ENCODE measurements at regions not wholly inside any gene's neighbourhood (a gene's known extent, or its start where the extent isn't known, plus 50 kb on each side); places are given as distances from the start of the nearest gene placed in this dataset.
"Not testable (repeated sequence)": the region's sequence is repeated elsewhere in the genome, so short reads cannot be mapped to it uniquely, and the experiment has no call there.

DNA sequence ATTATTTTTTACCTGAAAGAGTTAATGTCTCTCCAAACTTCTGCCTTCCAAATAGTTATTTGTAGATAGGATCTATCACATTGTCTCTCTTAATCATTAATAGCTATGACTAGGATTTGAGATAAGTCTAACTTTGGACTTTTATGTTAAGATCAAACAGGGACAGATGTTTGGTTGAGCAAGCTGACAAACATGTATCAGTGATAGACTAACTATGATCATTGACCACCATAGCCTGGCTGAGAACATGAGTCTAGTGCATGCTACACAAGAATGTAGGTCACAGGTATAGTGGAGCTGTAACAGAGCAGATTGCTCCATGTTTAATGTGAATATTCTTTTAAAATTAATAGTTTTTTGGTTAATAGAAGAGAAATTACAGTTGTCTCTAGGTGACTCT lies 52.0 kb downstream of the SYT15B start:
- CTCF ChIA-PET; DNase-seq (ENCODE audit: extremely low spot score); POLR2A ChIA-PET: not testable (repeated sequence)

DNA sequence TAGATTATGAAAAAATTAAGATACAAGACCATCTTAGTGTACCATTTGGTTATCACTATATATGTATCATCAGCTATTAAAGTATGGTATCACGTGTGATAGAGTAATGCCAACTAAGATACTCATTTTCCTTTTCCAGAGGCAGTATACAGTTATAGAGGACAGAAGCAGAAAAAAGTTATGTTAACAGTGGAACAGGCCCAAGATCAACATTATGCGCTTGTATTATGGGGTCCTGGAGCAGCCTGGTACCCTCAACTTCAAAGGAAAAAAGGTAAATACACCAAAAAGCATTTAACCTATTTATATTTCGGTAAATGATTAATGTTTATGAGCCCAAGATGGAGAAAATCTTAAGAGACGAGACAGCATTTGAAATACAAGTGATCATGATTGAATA lies 52.9 kb downstream of the SYT15B start:
- DNase-seq (ENCODE audit: extremely low spot score); POLR2A ChIA-PET; CTCF ChIA-PET: not testable (repeated sequence)

DNA sequence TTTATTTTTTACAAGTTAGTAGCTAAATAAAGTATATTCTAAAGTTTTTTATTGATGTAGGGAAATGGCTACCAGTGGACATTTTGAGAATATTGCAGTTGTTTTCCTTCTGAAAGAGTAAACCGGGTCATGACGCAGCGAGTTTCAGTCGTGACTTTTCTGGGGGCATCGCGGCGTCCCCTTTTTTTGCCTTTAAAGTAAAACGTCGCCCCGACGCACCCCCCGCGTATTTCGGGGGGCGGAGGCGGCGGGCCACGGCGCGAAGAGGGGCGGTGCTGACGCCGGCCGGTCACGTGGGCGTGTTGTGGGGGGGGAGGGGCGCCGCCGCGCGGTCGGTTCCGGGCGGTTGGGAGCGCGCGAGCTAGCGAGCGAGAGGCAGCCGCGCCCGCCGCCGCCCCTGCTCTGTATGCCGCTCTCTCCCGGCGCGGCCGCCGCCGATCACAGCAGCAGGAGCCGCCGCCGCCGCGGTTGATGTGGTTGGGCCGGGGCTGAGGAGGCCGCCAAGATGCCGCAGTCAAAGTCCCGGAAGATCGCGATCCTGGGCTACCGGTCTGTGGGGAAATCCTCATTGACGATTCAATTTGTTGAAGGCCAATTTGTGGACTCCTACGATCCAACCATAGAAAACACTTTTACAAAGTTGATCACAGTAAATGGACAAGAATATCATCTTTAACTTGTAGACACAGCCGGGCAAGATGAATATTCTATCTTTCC lies 57.5 kb downstream of the SYT15B start:
- POLR2A ChIA-PET; DNase-seq (ENCODE audit: extremely low spot score); CTCF ChIA-PET: not testable (repeated sequence)
- TF ChIP-seq L3MBTL2 (conservative IDR thresholded peaks at IDR 0.05) = peak; percentile 81

DNA sequence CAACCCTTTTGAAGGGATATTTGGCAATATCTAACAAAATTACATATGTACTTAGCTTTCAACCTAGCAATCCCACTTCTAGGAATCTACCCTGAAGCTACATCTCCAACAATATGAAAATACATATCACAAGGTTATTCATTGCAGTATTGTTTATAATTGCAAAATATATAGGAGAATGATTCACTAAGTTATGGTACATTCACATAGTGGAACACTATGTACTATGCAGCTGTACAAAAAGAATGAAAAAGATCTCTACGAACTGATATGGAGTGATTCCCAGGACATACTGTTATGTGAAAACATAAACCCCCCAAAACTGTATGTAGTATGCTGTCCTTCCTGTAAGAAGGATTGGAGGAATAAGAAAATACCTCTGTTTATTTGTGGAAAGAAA lies 62.1 kb downstream of the SYT15B start:
- POLR2A ChIA-PET; DNase-seq (ENCODE audit: extremely low spot score); CTCF ChIA-PET: not testable (repeated sequence)

DNA sequence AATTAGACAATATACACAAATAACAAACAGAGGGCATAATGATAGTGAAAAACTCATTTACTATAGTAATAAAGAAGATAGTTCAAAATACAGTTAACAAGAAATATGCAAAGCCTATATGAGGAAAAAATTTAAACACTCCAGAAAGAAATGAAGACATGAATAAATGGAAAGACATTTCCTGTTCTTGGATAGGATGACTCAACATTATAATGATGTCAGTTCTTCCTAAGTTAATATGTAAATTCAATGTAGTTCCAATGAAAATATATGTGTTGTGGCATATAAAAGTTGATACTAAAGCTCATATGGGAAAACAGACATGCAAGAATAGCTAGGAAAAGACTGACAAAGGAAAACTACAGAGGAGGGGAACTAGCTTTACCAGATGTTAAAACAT lies 63.5 kb downstream of the SYT15B start:
- CTCF ChIA-PET; DNase-seq (ENCODE audit: extremely low spot score); POLR2A ChIA-PET: not testable (repeated sequence)

DNA sequence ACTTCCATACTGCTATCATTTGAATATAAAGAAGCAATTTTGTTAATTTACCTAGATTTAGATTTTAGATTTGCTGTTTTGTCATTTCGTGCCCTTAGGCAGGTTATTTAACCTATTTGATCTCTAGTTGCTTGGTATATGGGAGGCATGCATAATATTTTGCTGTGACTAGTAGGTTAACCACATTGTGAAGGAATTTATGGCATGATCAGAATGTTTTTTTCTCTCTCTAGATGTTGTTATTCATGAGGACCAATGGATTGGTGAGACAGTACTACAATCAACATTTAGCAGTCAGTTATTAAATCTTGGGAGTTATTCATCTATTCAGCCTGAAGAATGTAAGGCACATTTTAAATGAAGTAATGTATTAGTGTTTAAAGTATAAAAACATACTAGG lies 67.2 kb downstream of the SYT15B start:
- DNase-seq (ENCODE audit: extremely low spot score); CTCF ChIA-PET; POLR2A ChIA-PET: not testable (repeated sequence)

DNA sequence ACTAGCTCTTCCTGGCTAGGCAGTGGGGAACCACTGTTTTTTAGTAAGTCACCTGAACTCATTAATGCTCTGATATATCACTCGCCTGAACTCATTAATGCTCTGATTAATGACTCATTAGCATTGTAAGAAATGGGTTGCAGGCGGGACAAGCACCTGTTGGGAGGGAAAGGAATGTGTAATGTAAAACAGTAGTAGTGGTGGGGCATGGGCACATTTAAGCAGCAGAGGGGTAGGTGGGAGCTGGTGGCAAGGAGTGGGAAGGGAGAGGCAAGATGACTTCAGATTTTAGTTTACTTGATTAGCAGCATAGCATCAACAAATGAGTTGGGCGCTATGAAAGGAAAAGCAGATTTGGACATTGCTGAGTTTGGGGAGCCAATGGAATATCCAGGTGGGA lies 68.2 kb downstream of the SYT15B start:
- POLR2A ChIA-PET; CTCF ChIA-PET; DNase-seq (ENCODE audit: extremely low spot score): not testable (repeated sequence)

DNA sequence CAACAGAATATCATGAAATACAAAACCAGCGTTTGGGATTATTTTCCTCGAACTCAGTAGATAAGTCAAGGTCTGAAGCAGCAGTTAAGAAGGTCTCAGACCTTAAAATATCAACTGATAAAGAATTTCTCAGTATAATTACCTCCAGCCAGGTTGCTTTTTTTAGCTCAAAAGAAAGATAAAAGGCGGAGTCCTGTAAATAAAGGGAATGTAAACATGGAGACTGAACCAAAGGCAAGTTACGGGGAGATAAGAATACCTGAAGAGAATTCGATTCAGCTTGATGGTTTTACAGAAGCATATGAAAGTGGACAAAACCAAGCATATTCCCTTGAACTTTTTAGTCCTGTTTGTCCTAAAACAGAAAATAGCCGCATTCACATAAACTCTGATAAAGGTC lies 73.1 kb downstream of the SYT15B start:
- POLR2A ChIA-PET; CTCF ChIA-PET; DNase-seq (ENCODE audit: extremely low spot score): not testable (repeated sequence)

DNA sequence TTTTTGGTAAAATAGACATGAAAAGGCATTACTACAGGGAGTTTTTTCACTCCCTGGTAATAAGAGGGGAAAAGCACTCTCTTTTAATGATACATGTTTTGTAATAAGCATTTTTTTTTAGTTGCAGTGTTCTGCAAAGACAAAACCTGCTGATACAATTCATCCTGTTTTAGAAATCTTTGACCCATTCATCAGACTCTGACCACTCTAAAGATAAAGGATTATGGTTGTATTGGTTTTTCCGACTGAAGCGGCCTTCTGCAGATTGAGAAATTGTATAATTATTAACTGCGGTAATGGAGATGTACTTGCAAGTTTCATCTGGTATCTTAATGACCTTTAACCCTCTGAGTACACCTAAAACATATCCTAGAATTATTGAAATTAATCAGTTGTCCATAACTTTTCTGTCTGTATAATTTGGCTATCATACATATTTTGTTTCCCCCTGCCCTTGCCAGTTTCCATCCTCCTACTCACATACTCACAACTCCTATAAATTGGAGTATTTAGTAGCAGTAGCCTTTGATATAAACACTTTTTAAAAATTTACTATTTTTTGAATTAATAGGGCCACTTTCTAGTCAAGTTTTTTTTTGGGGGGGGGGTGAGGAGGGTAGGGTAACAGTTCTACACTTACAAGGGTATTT lies 79.4 kb downstream of the SYT15B start:
- POLR2A ChIA-PET; CTCF ChIA-PET; DNase-seq (ENCODE audit: extremely low spot score): not testable (repeated sequence)

DNA sequence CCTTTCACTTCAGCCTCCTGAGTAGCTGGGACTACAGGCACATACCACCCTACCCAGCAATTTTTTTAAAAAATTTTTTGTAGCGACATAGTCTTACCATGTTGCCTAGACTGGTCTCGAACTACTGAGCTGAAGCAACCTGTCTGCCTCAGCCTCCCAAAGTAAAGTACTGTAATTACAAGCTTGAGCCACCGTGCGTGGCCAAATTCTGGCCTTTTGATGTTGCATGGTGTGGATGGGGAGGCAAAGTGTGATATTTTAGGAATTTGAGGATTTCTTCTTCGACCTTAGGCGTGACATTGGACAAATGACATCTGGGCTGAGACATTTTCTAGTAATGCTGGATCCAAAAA lies 81.8 kb downstream of the SYT15B start:
- CTCF ChIA-PET; POLR2A ChIA-PET; DNase-seq (ENCODE audit: extremely low spot score): not testable (repeated sequence)

DNA sequence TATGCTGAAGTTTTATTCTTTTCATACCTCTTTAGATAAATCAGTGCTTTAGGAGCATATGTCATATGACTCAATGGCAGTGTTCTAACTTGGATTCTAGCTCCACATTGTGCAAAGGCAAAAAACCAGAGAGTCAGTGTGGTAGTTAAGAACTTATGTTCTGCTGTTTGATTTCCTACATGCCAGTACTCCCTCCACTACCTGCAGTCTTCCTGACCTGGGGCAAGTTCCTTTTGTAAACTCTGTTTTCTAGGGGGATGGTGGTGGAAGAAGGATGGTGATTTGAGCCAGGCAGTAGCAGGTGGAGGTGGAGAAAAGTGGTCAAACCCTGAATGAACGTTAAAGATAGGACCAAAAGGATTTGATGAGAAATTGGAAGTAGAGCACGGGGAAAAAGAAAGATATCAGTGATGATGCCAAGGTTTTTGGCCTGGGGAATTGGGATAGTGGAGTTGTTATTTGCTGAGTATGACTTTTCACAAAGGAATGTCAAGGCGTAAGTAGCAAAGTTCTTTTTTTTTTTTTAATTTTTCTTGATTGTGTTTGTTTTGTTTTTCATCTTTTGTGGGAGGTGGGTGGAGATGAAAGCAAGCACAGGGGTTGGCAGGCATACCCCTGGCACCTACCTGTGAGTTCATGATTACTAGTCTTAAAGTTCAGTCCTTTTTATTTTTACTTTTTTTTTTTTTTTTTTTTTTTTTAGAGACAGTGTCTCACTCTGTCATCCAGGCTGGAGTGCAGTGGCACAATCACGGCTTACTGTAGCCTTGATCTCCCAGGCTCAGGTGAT lies 82.3 kb downstream of the SYT15B start:
- POLR2A ChIA-PET, CTCF ChIA-PET: not testable (repeated sequence)

DNA sequence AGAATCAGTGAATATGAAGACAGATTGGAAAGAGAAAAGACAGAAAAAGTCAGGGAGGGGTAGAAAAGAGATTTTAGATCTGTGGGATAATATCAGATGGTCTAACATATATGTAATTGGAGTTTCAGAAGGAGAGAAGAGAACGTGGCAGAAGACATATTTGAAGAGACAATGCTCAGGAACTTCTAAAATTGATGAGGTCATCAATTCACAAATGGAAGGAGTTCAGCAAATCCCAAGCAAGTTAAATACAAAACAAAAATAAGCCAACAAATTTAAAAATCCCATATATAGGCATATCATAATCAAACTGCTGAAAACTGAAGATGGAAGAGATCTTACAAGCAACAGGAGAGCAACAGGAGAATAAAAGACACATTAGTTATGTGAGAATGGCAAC lies 87.3 kb downstream of the SYT15B start:
- CTCF ChIA-PET; POLR2A ChIA-PET; DNase-seq (ENCODE audit: extremely low spot score): not testable (repeated sequence)

More for the DNA sequence above, 82.3 kb downstream of the SYT15B start:
- not testable (repeated sequence) for DNase-seq (ENCODE audit: extremely low spot score)

DNA sequence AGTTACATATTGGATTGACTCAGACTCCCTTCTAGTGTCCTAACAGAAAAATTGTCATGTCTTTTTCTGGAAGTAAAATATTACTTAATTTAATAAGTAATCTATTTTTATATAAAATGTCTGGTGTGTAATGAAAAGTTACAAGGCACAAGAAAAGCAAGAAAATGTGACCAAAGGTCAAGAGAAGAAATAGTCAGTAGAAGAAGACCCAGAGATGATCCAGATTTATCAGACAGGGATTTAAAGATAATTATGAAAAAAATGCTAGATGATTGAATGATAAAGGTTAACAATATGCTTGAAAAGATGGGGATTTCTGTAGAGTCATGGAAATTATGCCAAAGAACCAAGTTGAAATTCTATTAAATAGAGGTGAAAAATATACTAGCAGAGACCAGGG lies 87.8 kb downstream of the SYT15B start:
- POLR2A ChIA-PET; DNase-seq (ENCODE audit: extremely low spot score); CTCF ChIA-PET: not testable (repeated sequence)

DNA sequence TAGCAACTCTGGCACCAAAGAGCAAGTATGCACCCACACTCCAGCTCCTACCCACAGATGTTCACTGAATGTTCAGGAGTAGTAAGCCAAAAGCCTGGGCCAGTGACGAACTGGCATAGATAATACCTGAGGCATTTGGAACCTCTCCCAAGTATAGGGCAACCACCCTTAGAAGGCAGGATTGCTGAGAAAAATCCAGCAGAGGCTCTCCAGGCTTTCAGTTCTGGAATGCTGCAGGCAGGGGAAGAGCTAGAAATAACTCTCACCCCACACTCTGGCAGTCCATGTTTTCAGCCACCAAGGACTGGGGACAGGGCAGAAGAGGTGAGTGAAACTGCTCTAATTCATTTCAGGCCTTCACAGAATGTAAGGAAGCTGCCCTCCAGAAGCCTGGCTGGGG lies 90.3 kb downstream of the SYT15B start:
- CTCF ChIA-PET; POLR2A ChIA-PET; DNase-seq (ENCODE audit: extremely low spot score): not testable (repeated sequence)

DNA sequence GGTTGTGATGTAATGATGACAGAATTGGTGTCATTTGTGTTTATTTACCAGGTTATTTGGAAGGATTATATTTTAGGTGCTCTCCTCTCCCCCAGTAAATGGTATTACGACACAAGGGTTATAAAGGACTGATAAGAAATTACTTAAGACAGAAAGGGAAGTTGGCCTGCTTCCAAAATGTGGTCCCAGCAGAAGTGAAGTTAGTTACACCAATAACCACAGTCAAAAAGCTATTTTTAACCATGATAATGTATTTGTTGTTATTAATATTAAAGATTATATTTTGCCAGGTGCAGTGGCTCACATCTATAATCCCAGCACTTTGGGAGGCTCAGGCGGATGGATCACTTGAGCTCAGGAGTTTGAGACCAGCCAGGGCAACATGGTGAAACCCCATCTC lies 92.5 kb downstream of the SYT15B start:
- POLR2A ChIA-PET = not testable (repeated sequence)

DNA sequence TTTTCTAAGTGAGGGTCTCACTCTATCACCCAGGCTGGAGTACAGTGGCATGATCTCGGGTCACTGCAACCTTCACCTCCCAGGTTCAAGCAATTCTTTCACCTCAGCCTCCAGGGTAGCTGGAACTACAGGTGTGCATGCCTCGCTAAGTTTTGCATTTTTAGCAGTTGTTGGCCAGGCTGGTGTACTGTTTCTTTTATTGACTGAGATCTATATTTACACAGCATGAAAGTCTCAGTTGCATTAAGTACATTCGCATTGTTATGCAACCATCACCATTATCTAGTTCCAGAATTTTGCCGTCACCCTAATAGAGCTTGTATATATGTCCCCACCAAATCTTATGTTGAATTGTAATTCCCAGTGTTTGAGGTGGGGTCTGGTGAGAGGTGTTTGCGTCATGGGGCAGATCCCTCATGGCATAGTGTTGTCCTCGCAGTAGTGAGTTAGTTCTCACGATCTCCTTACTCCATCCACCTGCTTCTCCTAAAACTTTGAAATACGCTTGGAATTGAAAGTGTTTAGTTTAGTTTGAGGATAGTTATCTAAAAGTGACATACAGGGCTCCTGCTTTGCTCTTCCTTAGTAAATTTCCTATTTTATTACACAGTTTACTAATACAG lies 101.3 kb downstream of the SYT15B start:
- POLR2A ChIA-PET; DNase-seq (ENCODE audit: extremely low spot score); CTCF ChIA-PET: not testable (repeated sequence)

More for the DNA sequence above, 92.5 kb downstream of the SYT15B start:
- DNase-seq (ENCODE audit: extremely low spot score); CTCF ChIA-PET: not testable (repeated sequence)

DNA sequence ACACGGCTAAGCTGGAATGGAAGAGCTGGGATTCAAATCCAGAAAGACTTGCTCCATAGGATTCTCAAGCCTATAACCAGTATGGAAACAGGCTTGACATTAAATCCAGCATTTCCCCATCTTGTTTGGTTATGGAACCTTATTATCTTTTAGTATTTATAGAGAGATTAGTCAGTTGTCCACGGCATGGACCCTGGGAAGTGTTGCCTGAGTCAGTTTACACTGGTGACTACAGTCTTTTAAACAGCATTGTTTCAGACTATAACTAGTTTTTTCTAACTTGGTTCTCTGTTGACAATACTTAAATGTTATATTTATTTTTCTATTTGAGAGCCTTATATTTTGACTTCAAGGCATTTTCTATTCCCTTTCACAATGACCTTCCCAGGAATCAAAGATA lies 106.7 kb downstream of the SYT15B start:
- DNase-seq (ENCODE audit: extremely low spot score); CTCF ChIA-PET; POLR2A ChIA-PET: not testable (repeated sequence)

DNA sequence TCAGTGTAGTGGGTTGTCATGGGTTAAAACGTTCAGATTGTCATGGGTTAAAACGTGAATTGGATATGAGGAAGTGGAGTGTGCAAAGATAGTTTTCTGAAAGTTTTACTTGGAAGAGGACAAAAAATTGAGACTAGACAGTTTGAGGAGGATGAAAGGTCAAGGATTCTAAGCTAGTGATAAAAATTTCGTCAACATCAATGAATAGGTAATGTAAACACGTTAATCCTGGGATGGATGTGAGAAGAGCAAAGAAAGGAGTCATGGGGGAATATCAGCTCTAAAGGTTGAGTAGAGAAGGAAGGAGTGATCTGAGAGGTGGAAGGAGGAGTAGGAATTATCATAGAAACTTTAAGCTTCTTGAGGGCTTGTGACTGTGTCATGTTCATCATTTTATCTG lies 109.2 kb downstream of the SYT15B start:
- CTCF ChIA-PET; DNase-seq (ENCODE audit: extremely low spot score); POLR2A ChIA-PET: not testable (repeated sequence)

DNA sequence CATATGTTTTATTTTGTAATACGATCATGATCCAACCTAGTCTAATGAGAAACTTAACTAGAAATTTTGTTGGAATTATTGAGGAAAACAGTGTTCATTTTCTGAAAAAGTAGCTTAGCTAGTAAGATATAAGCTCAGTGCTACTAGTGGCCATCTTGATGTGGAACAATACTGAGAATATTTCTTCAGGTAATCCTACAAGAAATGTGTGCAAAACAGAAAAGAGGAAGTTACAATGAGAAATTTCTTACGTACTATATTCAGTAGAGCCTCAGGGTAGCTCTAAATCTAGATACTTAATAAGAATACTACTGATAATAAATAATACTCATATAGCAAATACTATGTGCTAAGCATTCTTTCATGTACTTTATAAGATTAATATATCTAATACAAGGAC lies 114.8 kb downstream of the SYT15B start:
- POLR2A ChIA-PET; DNase-seq (ENCODE audit: extremely low spot score): not testable (repeated sequence)

More for the DNA sequence above, 114.8 kb downstream of the SYT15B start:
- CTCF ChIA-PET = not testable (repeated sequence)
